H9 (cell line): ENCODE measurements at regions not wholly inside any gene's neighbourhood (a gene's known extent, or its start where the extent isn't known, plus 50 kb on each side); places are given as distances from the start of the nearest gene placed in this dataset.

Experiments
- DNase-seq: peaks from one replicate; pipeline ENCODE4 v3.0.0-alpha.2; 2017
- H2AFZ ChIP-seq: one replicate; pipeline ENCODE4 v1.6.1; 2013; ENCODE audit warnings: mild to moderate bottlenecking, low read length, control low read depth, moderate library complexity
- H2AK5ac ChIP-seq: 2 replicates; pipeline ENCODE4 v1.6.1; 2013; ENCODE audit warnings: low read length, control low read depth, mixed read lengths; ENCODE audit not compliant: insufficient read length
- H2BK120ac ChIP-seq: one replicate; pipeline ENCODE4 v1.6.1; 2013; ENCODE audit warnings: low read depth, mild to moderate bottlenecking, low read length, control low read depth, inconsistent platforms; ENCODE audit not compliant: poor library complexity, severe bottlenecking
- H2BK12ac ChIP-seq: 2 replicates; pipeline ENCODE4 v1.6.1; 2013; ENCODE audit warnings: low read length, control low read depth, mixed read lengths, low read depth; ENCODE audit not compliant: insufficient read length
- H2BK15ac ChIP-seq: 2 replicates; pipeline ENCODE4 v1.6.1; 2013; ENCODE audit warnings: low read depth, low read length, control low read depth
- H2BK20ac ChIP-seq: one replicate; pipeline ENCODE4 v1.6.1; 2013; ENCODE audit warnings: low read depth, mild to moderate bottlenecking, low read length, control low read depth, inconsistent platforms; ENCODE audit not compliant: poor library complexity, severe bottlenecking
- H2BK5ac ChIP-seq: 2 replicates; pipeline ENCODE4 v1.6.1; 2013; ENCODE audit warnings: low read length, control low read depth, mixed read lengths; ENCODE audit not compliant: insufficient read length
- H3K14ac ChIP-seq: 2 replicates; pipeline ENCODE4 v1.6.1; 2013; ENCODE audit warnings: low read length, control low read depth; ENCODE audit not compliant: insufficient read depth
- H3K18ac ChIP-seq: 2 replicates; pipeline ENCODE4 v1.6.1; 2013; ENCODE audit warnings: low read depth, mild to moderate bottlenecking, mixed read lengths, low read length, control low read depth; ENCODE audit not compliant: insufficient read length
- H3K23ac ChIP-seq: 2 replicates; pipeline ENCODE4 v1.6.1; 2013; ENCODE audit warnings: low read length, control low read depth, mixed read lengths, low read depth; ENCODE audit not compliant: insufficient read length
- H3K23me2 ChIP-seq: 2 replicates; pipeline ENCODE4 v1.6.1; 2013; ENCODE audit warnings: low read depth, mild to moderate bottlenecking, mixed read lengths, low read length, control low read depth; ENCODE audit not compliant: insufficient read length, poor library complexity, severe bottlenecking
- H3K27ac ChIP-seq: 2 replicates; pipeline ENCODE4 v1.5.1; 2013; ENCODE audit warnings: low read length, control low read depth, mixed read lengths, low read depth; ENCODE audit not compliant: insufficient read length
- H3K27me3 ChIP-seq: 2 replicates; pipeline ENCODE4 v1.6.1; 2013; ENCODE audit warnings: low read length, control low read depth, inconsistent platforms; ENCODE audit not compliant: insufficient read depth
- H3K4ac ChIP-seq: 2 replicates; pipeline ENCODE4 v1.6.1; 2013; ENCODE audit warnings: low read depth, mild to moderate bottlenecking, control low read depth, inconsistent platforms, low read length, moderate library complexity
- H3K4me1 ChIP-seq: 2 replicates; pipeline ENCODE4 v1.6.1; 2013; ENCODE audit warnings: low read length, control low read depth, inconsistent platforms; ENCODE audit not compliant: insufficient read depth
- H3K4me2 ChIP-seq: 2 replicates; pipeline ENCODE4 v1.6.1; 2013; ENCODE audit warnings: low read length, control low read depth, mixed read lengths; ENCODE audit not compliant: insufficient read length, insufficient read depth
- H3K56ac ChIP-seq: 2 replicates; pipeline ENCODE4 v1.6.1; 2013; ENCODE audit warnings: low read depth, mild to moderate bottlenecking, mixed read lengths, low read length, control low read depth; ENCODE audit not compliant: insufficient read length
- H3K79me1 ChIP-seq: 2 replicates; pipeline ENCODE4 v1.6.1; 2013; ENCODE audit warnings: low read depth, mild to moderate bottlenecking, moderate library complexity, low read length, control low read depth, inconsistent platforms; ENCODE audit not compliant: insufficient read depth, poor library complexity, severe bottlenecking
- H3K79me2 ChIP-seq: 2 replicates; pipeline ENCODE4 v1.6.1; 2013; ENCODE audit warnings: low read length, control low read depth, inconsistent platforms; ENCODE audit not compliant: insufficient read depth
- H3K9ac ChIP-seq: 2 replicates; pipeline ENCODE4 v1.6.1; 2013; ENCODE audit warnings: low read length, control low read depth, mixed read lengths; ENCODE audit not compliant: insufficient read length; ENCODE audit errors: extremely low read depth
- H3K9me3 ChIP-seq: one replicate; pipeline ENCODE4 v1.6.1; 2013; ENCODE audit warnings: low read depth, low read length, inconsistent platforms; ENCODE audit not compliant: control insufficient read depth
- H3T11ph ChIP-seq: one replicate; pipeline ENCODE4 v1.6.1; 2013; ENCODE audit warnings: mild to moderate bottlenecking, low read length, control low read depth, inconsistent platforms
- H4K20me1 ChIP-seq: one replicate; pipeline ENCODE4 v1.6.1; 2013; ENCODE audit not compliant: control insufficient read depth, insufficient read length, insufficient read depth
- H4K5ac ChIP-seq: 2 replicates; pipeline ENCODE4 v1.6.1; 2013; ENCODE audit warnings: low read depth, mild to moderate bottlenecking, mixed read lengths, low read length, control low read depth; ENCODE audit not compliant: insufficient read length
- H4K8ac ChIP-seq: replicated peaks from 2 replicates; pipeline ENCODE4 v1.6.1; 2013; ENCODE audit warnings: low read length, control low read depth, mixed read lengths, low read depth; ENCODE audit not compliant: insufficient read length
- H4K91ac ChIP-seq: 2 replicates; pipeline ENCODE4 v1.6.1; 2013; ENCODE audit warnings: low read depth, mild to moderate bottlenecking, moderate library complexity, mixed read lengths, low read length, control low read depth; ENCODE audit not compliant: insufficient read length
- H3K27ac Mint-ChIP-seq, 3 experiments: 2 replicates in 2 of 3; 3 replicates in 1 of 3; pipeline ENCODE4 v1.8.0; 2020 to 2021; ENCODE audit warnings: mixed read lengths in 3 of 3, mild to moderate bottlenecking in 1 of 3, moderate library complexity in 1 of 3
- H3K27me3 Mint-ChIP-seq: 2 replicates; pipeline ENCODE4 v1.8.0; 2021; ENCODE audit warnings: low read depth, mild to moderate bottlenecking, moderate library complexity, mixed read lengths
- H3K36me3 Mint-ChIP-seq, 3 experiments: 2 replicates in 2 of 3; 3 replicates in 1 of 3; pipeline ENCODE4 v1.8.0; 2020 to 2021; ENCODE audit warnings: low read depth in 3 of 3, mixed read lengths in 3 of 3; ENCODE audit not compliant: insufficient read depth in 1 of 3
- H3K4me1 Mint-ChIP-seq, 2 experiments: 2 replicates each; pipeline ENCODE4 v1.8.0; 2020; ENCODE audit warnings: mixed read lengths in 2 of 2
- H3K4me3 Mint-ChIP-seq, 2 experiments: 2 replicates in 1 of 2; 3 replicates in 1 of 2; pipeline ENCODE4 v1.8.0; 2020 to 2021; ENCODE audit warnings: mild to moderate bottlenecking in 2 of 2, mixed read lengths in 2 of 2, moderate library complexity in 1 of 2
- H3K9me3 Mint-ChIP-seq, 2 experiments: 2 replicates in 1 of 2; 3 replicates in 1 of 2; pipeline ENCODE4 v1.8.0; 2020; ENCODE audit warnings: mild to moderate bottlenecking in 2 of 2, mixed read lengths in 2 of 2, moderate library complexity in 1 of 2
- WGBS: extraction: QIAGEN DNeasy Blood & Tissue Kit; methylation state at CpG from one replicate; pipeline ENCODE4 v1.1.7; 2013; ENCODE audit warnings: missing lambda C conversion rate, low lambda C conversion rate, mixed read lengths; ENCODE audit not compliant: insufficient read length; ENCODE audit errors: extremely low coverage; 5-methylcytosine and 5-hydroxymethylcytosine counted together
- TF ChIP-seq, protein P1 (sequence below): fragments of 200-600 bp; sonication (generic); conservative IDR thresholded peaks from 3 replicates; pipeline ENCODE4 v1.8.0; 2021; ENCODE audit warnings: antibody characterized with exemption, mild to moderate bottlenecking

DNA sequence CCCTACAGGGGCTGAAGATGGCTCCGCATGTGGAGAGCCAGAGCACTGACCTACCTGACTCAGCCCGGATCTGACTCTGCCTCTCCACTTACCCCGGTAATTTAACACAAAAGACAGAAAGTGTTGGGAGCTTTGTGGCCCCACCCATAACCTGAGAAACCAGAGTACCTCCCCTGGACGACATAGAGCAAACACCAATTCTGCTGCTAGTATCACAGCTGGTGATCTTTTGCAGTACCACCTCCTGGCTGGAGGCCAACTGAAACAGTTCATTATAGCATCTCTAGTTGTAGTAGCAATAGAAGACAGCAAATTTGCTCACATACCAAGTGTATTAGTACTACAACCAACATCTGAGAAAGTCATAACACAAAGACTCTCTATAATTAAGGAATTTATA, 443.9 kb downstream of the KLHL4 start:
- Histone ChIP-seq H3K27ac (no peak overlapping the region), H3K4me1 (no peaks in the 10 kb centered on the region), H3T11ph (no peak overlapping the region), H2BK12ac (no peak overlapping the region), H3K79me1 (no peaks in the 10 kb centered on the region), H2AK5ac (no peak overlapping the region), H2BK5ac (no peak overlapping the region), H2BK15ac (no peak overlapping the region), H3K23me2 (no peaks in the 10 kb centered on the region), H4K5ac (no peak overlapping the region), H2AFZ (no peak overlapping the region), H3K18ac (no peak overlapping the region), H3K9ac (no peak overlapping the region), H2BK20ac (no peak overlapping the region), H2BK120ac (no peak overlapping the region), H3K23ac (no peak overlapping the region), H3K79me2 (no peaks in the 10 kb centered on the region), H3K27me3 (no peaks in the 10 kb centered on the region), H3K9me3 (no peaks in the 10 kb centered on the region), H4K91ac (no peak overlapping the region), H4K8ac (no peak overlapping the region), H3K4ac (no peak overlapping the region), H3K14ac (no peak overlapping the region), H3K4me2 (no peak overlapping the region), H4K20me1 (no peaks in the 10 kb centered on the region), H3K56ac (no peak overlapping the region)
- TF ChIP-seq, protein P1, sequence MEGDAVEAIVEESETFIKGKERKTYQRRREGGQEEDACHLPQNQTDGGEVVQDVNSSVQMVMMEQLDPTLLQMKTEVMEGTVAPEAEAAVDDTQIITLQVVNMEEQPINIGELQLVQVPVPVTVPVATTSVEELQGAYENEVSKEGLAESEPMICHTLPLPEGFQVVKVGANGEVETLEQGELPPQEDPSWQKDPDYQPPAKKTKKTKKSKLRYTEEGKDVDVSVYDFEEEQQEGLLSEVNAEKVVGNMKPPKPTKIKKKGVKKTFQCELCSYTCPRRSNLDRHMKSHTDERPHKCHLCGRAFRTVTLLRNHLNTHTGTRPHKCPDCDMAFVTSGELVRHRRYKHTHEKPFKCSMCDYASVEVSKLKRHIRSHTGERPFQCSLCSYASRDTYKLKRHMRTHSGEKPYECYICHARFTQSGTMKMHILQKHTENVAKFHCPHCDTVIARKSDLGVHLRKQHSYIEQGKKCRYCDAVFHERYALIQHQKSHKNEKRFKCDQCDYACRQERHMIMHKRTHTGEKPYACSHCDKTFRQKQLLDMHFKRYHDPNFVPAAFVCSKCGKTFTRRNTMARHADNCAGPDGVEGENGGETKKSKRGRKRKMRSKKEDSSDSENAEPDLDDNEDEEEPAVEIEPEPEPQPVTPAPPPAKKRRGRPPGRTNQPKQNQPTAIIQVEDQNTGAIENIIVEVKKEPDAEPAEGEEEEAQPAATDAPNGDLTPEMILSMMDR, result no peak
- Mint-ChIP-seq H3K27ac (no peak overlapping the region), H3K4me3 (no peak overlapping the region), H3K4me1 (peaks cover 3 to 4% of the 10 kb centered on the region in 2 experiments; a peak in 2 of 4 replicates), H3K27me3 (no peaks in the 10 kb centered on the region), H3K36me3 (no peaks in the 10 kb centered on the region), H3K9me3 (no peaks in the 10 kb centered on the region)
- no CpG with 5 or more reads among the region's 4 CpGs for WGBS
- DNase-seq, result no peak
